Fibroblast of lung (primary cell): ENCODE measurements at regions not wholly inside any gene's neighbourhood (a gene's known extent, or its start where the extent isn't known, plus 50 kb on each side); places are given as distances from the start of the nearest gene placed in this dataset.

ENCODE experiments used
- DNase-seq, 2 donors: peaks; one replicate each; pipeline versions ENCODE4 v3.0.0 to v3.0.0-alpha.2; 2010; ENCODE audit warnings: low read depth in 2 of 2
- H2AFZ ChIP-seq: 2 replicates; pipeline ENCODE4 v1.5.1; 2012; ENCODE audit warnings: low read length, control low read depth, inconsistent platforms
- H3K27ac ChIP-seq: 2 replicates; pipeline ENCODE4 v1.5.1; 2011; ENCODE audit warnings: low read length, control low read depth; ENCODE audit not compliant: insufficient read depth
- H3K27me3 ChIP-seq: 2 replicates; pipeline ENCODE4 v1.5.1; 2011; ENCODE audit warnings: mild to moderate bottlenecking, low read length; ENCODE audit not compliant: control insufficient read depth, insufficient read depth
- H3K36me3 ChIP-seq: 2 replicates; pipeline ENCODE4 v1.5.1; 2011; ENCODE audit warnings: low read length; ENCODE audit not compliant: control insufficient read depth, insufficient read depth
- H3K4me1 ChIP-seq: 2 replicates; pipeline ENCODE4 v1.5.1; 2011; ENCODE audit warnings: low read length; ENCODE audit not compliant: control insufficient read depth, insufficient read depth; ENCODE audit errors: extremely low read depth
- H3K4me2 ChIP-seq: 2 replicates; pipeline ENCODE4 v1.5.1; 2011; ENCODE audit warnings: low read length, control low read depth; ENCODE audit not compliant: insufficient read depth; ENCODE audit errors: extremely low read depth
- H3K4me3 ChIP-seq, 4 experiments: fragments of 200-600 bp in 1 of 4; sonication (generic) in 1 of 4; replicated peaks in 1 of 4; 2 replicates each; pipeline ENCODE4 v1.5.1; 2011 to 2016; ENCODE audit warnings: low read length in 4 of 4, low read depth in 3 of 4, mild to moderate bottlenecking in 3 of 4, control low read depth in 2 of 4, inconsistent platforms in 1 of 4, mixed read lengths in 1 of 4; ENCODE audit not compliant: insufficient read depth in 1 of 4; ENCODE audit errors: control extremely low read depth in 1 of 4
- H3K79me2 ChIP-seq: 2 replicates; pipeline ENCODE4 v1.5.1; 2012; ENCODE audit warnings: mild to moderate bottlenecking, low read length, inconsistent platforms; ENCODE audit not compliant: control insufficient read depth, insufficient read depth
- H3K9ac ChIP-seq: 2 replicates; pipeline ENCODE4 v1.5.1; 2011; ENCODE audit warnings: mild to moderate bottlenecking, low read length, control low read depth; ENCODE audit not compliant: insufficient read depth
- H3K9me3 ChIP-seq: 2 replicates; pipeline ENCODE4 v1.5.1; 2012; ENCODE audit warnings: low read depth, low read length; ENCODE audit not compliant: control insufficient read depth, insufficient read depth
- H4K20me1 ChIP-seq: 2 replicates; pipeline ENCODE4 v1.5.1; 2011; ENCODE audit warnings: low read length; ENCODE audit not compliant: control insufficient read depth, insufficient read depth; ENCODE audit errors: extremely low read depth
- CTCF ChIP-seq, 2 donors: IDR thresholded peaks in 1 of 2; conservative IDR thresholded peaks in 1 of 2; 1 replicate in 1 of 2; 2 replicates in 1 of 2; pipeline ENCODE4 v1.5.1; 2011 to 2012; ENCODE audit warnings: low read length in 2 of 2, control low read depth in 1 of 2, inconsistent platforms in 1 of 2, low read depth in 1 of 2, mild to moderate bottlenecking in 1 of 2
- EZH2 ChIP-seq: IDR thresholded peaks from 2 replicates; pipeline ENCODE4 v1.5.1; 2012; ENCODE audit warnings: low read length, control low read depth, mild to moderate bottlenecking; ENCODE audit errors: missing control alignments

GRCh38 chr4:19925516-19925915 is 326.2 kb upstream of the SLIT2 start:
- Histone ChIP-seq H3K9me3 (no peaks in the 10 kb centered on the region), H3K27me3 (no peaks in the 10 kb centered on the region), H4K20me1 (no peaks in the 10 kb centered on the region), H3K79me2 (no peaks in the 10 kb centered on the region), H3K36me3 (no peaks in the 10 kb centered on the region), H3K4me3 (no peak overlapping the region), H2AFZ (no peak overlapping the region), H3K4me1 (no peaks in the 10 kb centered on the region), H3K9ac (no peak overlapping the region), H3K27ac (no peak overlapping the region), H3K4me2 (no peak overlapping the region)
- TF ChIP-seq CTCF (conservative IDR thresholded peaks at IDR 0.05 in 1 of 2, IDR thresholded peaks at IDR 0.05 in 1 of 2; ENCODE audit: low read depth in 1 of 2, low read length in 2 of 2) (no peak), EZH2 (no peak)
- no peak for DNase-seq

DNA sequence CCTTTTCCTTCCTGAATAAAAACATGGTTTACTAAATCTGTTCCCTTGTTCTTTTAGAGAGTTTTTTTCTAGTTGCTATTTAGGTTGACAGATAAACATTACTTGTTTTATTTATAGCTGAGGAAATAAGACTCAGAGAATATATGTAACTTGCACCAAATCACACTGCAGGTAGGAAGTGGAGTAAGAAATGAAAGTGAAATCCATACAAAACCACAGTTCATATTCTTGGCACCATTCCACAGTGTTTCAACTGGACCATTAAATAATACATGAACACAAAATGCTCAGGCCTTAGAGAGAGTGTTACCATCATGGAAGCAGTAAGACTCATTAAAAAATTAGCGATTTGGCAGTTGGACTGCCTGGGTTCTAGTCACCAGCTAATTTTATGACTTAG is 326.9 kb upstream of the SLIT2 start:
- DNase-seq: peak; percentile 25 to 44
- Histone ChIP-seq H3K4me2 (no peak overlapping the region), H4K20me1 (no peaks in the 10 kb centered on the region), H3K9me3 (no peaks in the 10 kb centered on the region), H2AFZ (no peak overlapping the region), H3K27ac (no peak overlapping the region), H3K79me2 (no peaks in the 10 kb centered on the region), H3K9ac (no peak overlapping the region), H3K27me3 (no peaks in the 10 kb centered on the region), H3K4me1 (no peaks in the 10 kb centered on the region), H3K4me3 (no peak overlapping the region), H3K36me3 (no peaks in the 10 kb centered on the region)
- no peak for TF ChIP-seq EZH2
- no peak for TF ChIP-seq CTCF (conservative IDR thresholded peaks at IDR 0.05 in 1 of 2, IDR thresholded peaks at IDR 0.05 in 1 of 2; ENCODE audit: low read depth in 1 of 2, low read length in 2 of 2)

DNA sequence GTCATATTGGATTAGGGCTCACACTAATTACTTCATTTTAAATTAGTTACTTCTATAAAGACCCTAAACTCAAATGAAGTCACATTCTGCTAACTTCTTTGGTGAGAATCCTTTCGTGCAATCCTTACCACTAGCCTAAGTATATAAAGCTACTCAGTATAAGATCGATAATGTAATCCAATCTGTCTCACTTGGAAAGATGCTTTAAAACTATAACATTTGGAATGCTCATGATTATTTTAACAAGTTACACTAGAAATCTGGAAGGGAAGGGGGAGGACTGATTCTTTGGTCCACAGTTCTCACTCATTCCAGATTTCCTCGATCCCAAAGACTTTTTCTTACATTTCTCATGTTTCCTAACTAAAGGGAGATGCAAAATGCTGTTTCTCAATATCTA is 336.4 kb upstream of the SLIT2 start:
- no peaks in the 10 kb centered on the region for H4K20me1 ChIP-seq
- DNase-seq: no peak
- no peaks in the 10 kb centered on the region for H3K27me3 ChIP-seq
- no peak overlapping the region for H2AFZ ChIP-seq
- no peak overlapping the region for H3K27ac ChIP-seq
- TF ChIP-seq EZH2 (no peak), CTCF (conservative IDR thresholded peaks at IDR 0.05 in 1 of 2, IDR thresholded peaks at IDR 0.05 in 1 of 2; ENCODE audit: low read depth in 1 of 2, low read length in 2 of 2) (no peak)
- H3K79me2 ChIP-seq: no peaks in the 10 kb centered on the region
- no peaks in the 10 kb centered on the region for H3K36me3 ChIP-seq
- H3K4me2 ChIP-seq: no peak overlapping the region
- no peaks in the 10 kb centered on the region for H3K4me1 ChIP-seq
- H3K4me3 ChIP-seq: no peak overlapping the region
- no peak overlapping the region for H3K9ac ChIP-seq
- H3K9me3 ChIP-seq: no peaks in the 10 kb centered on the region
